ENCODE measurements at regions not wholly inside any gene's neighbourhood (a gene's known extent, or its start where the extent isn't known, plus 50 kb on each side); places are given as distances from the start of the nearest gene placed in this dataset.

GRCh38 chr13:31853643-31854326 lies 114.5 kb downstream of the RXFP2 start:
- Mint-ChIP-seq H3K27ac (no peak overlapping the region), H3K9me3 (no peaks in the 10 kb centered on the region), H3K36me3 (no peaks in the 10 kb centered on the region), H3K4me1 (no peaks in the 10 kb centered on the region), H3K27me3 (peaks cover 21% of the 10 kb centered on the region), H3K4me3 (no peak overlapping the region)
- DNase-seq (no peak), ATAC-seq (ENCODE audit: low read depth) (no peak)
- POLR2A ChIA-PET: no interaction called here

GRCh38 chr13:31859571-31859970 lies 120.2 kb downstream of the RXFP2 start:
- Mint-ChIP-seq H3K27me3 (peaks cover 24% of the 10 kb centered on the region), H3K9me3 (peaks cover 1% of the 10 kb centered on the region), H3K4me3 (no peak overlapping the region), H3K4me1 (no peaks in the 10 kb centered on the region), H3K36me3 (no peaks in the 10 kb centered on the region), H3K27ac (no peak overlapping the region)
- ATAC-seq (ENCODE audit: low read depth) (no peak), DNase-seq (no peak)
- POLR2A ChIA-PET: no interaction called here

- Mint-ChIP-seq H3K4me1 (no peaks in the 10 kb centered on the region), H3K27me3 (peaks cover 24% of the 10 kb centered on the region), H3K36me3 (no peaks in the 10 kb centered on the region), H3K9me3 (peaks cover 1% of the 10 kb centered on the region), H3K27ac (no peak overlapping the region), H3K4me3 (no peak overlapping the region)
- ATAC-seq (ENCODE audit: low read depth) (no peak), DNase-seq (no peak)
- POLR2A ChIA-PET: no interaction called here
Measured at GRCh38 chr13:31860002-31860401, 120.7 kb downstream of the RXFP2 start.

GRCh38 chr13:31862828-31863227 lies 123.5 kb downstream of the RXFP2 start:
- POLR2A ChIA-PET: no interaction called here
- Mint-ChIP-seq H3K27me3 (peaks cover 15% of the 10 kb centered on the region), H3K36me3 (no peaks in the 10 kb centered on the region), H3K4me1 (peaks cover 1% of the 10 kb centered on the region), H3K4me3 (no peak overlapping the region), H3K27ac (no peak overlapping the region), H3K9me3 (peaks cover 1% of the 10 kb centered on the region)
- DNase-seq (no peak), ATAC-seq (ENCODE audit: low read depth) (no peak)

- DNase-seq (no peak), ATAC-seq (ENCODE audit: low read depth) (no peak)
- Mint-ChIP-seq H3K4me1 (peaks cover 1% of the 10 kb centered on the region), H3K27me3 (peaks cover 12% of the 10 kb centered on the region), H3K9me3 (peaks cover 1% of the 10 kb centered on the region), H3K4me3 (no peak overlapping the region), H3K36me3 (no peaks in the 10 kb centered on the region), H3K27ac (no peak overlapping the region)
- POLR2A ChIA-PET: no interaction called here
Measured at GRCh38 chr13:31864307-31864706, 125.0 kb downstream of the RXFP2 start.

GRCh38 chr13:31866099-31866498 lies 126.8 kb downstream of the RXFP2 start:
- Mint-ChIP-seq H3K36me3 (no peaks in the 10 kb centered on the region), H3K27ac (no peak overlapping the region), H3K9me3 (peaks cover 1% of the 10 kb centered on the region), H3K4me3 (no peak overlapping the region), H3K27me3 (peaks cover under 1% of the 10 kb centered on the region), H3K4me1 (peaks cover 1% of the 10 kb centered on the region)
- POLR2A ChIA-PET: no interaction called here
- ATAC-seq (ENCODE audit: low read depth) (no peak), DNase-seq (no peak)

GRCh38 chr13:31867709-31868108 lies 128.4 kb downstream of the RXFP2 start:
- Mint-ChIP-seq H3K4me3 (no peak overlapping the region), H3K27ac (no peak overlapping the region), H3K27me3 (peaks cover 3% of the 10 kb centered on the region), H3K36me3 (no peaks in the 10 kb centered on the region), H3K4me1 (peaks cover 1% of the 10 kb centered on the region), H3K9me3 (peaks cover 1% of the 10 kb centered on the region)
- ATAC-seq (ENCODE audit: low read depth) (no peak), DNase-seq (no peak)
- POLR2A ChIA-PET: no interaction called here

- POLR2A ChIA-PET: no interaction called here
- Mint-ChIP-seq H3K27ac (no peak overlapping the region), H3K4me1 (peaks cover 1% of the 10 kb centered on the region), H3K9me3 (no peaks in the 10 kb centered on the region), H3K4me3 (no peak overlapping the region), H3K36me3 (no peaks in the 10 kb centered on the region), H3K27me3 (peaks cover 3% of the 10 kb centered on the region)
- ATAC-seq (ENCODE audit: low read depth): no peak
- DNase-seq: no peak
Measured at GRCh38 chr13:31869582-31869981, 130.3 kb downstream of the RXFP2 start.

GRCh38 chr13:31870511-31870910 lies 131.2 kb downstream of the RXFP2 start:
- DNase-seq (no peak), ATAC-seq (ENCODE audit: low read depth) (no peak)
- Mint-ChIP-seq H3K4me1 (no peaks in the 10 kb centered on the region), H3K27me3 (peaks cover 3% of the 10 kb centered on the region), H3K9me3 (no peaks in the 10 kb centered on the region), H3K36me3 (no peaks in the 10 kb centered on the region), H3K4me3 (no peak overlapping the region), H3K27ac (no peak overlapping the region)
- POLR2A ChIA-PET: no interaction called here

GRCh38 chr13:31873145-31873544 lies 133.8 kb downstream of the RXFP2 start:
- Mint-ChIP-seq H3K27me3 (peaks cover 3% of the 10 kb centered on the region), H3K4me3 (no peak overlapping the region), H3K36me3 (no peaks in the 10 kb centered on the region), H3K4me1 (no peaks in the 10 kb centered on the region), H3K27ac (no peak overlapping the region), H3K9me3 (peaks cover 1% of the 10 kb centered on the region)
- ATAC-seq (ENCODE audit: low read depth): no peak
- POLR2A ChIA-PET: no interaction called here
- no peak for DNase-seq

- DNase-seq (no peak), ATAC-seq (ENCODE audit: low read depth) (no peak)
- H3K27me3 Mint-ChIP-seq: peaks cover 3% of the 10 kb centered on the region
- H3K4me1 Mint-ChIP-seq: no peaks in the 10 kb centered on the region
- POLR2A ChIA-PET: no interaction called here
- H3K27ac Mint-ChIP-seq: no peak overlapping the region
- H3K36me3 Mint-ChIP-seq: no peaks in the 10 kb centered on the region
- no peak overlapping the region for H3K4me3 Mint-ChIP-seq
- H3K9me3 Mint-ChIP-seq: peaks cover 1% of the 10 kb centered on the region
Measured at GRCh38 chr13:31875134-31875533, 135.8 kb downstream of the RXFP2 start.

GRCh38 chr13:31878052-31878451 lies 138.7 kb downstream of the RXFP2 start:
- no peak for ATAC-seq (ENCODE audit: low read depth)
- Mint-ChIP-seq H3K4me3 (no peak overlapping the region), H3K9me3 (peaks cover 1% of the 10 kb centered on the region), H3K27me3 (peaks cover 2% of the 10 kb centered on the region), H3K36me3 (no peaks in the 10 kb centered on the region), H3K27ac (no peak overlapping the region), H3K4me1 (no peaks in the 10 kb centered on the region)
- POLR2A ChIA-PET: no interaction called here
- DNase-seq: no peak

- Mint-ChIP-seq H3K36me3 (no peaks in the 10 kb centered on the region), H3K4me1 (no peaks in the 10 kb centered on the region), H3K27me3 (peaks cover 4% of the 10 kb centered on the region), H3K9me3 (peaks cover 1% of the 10 kb centered on the region), H3K4me3 (no peak overlapping the region), H3K27ac (no peak overlapping the region)
- ATAC-seq (ENCODE audit: low read depth) (no peak), DNase-seq (no peak)
- POLR2A ChIA-PET: no interaction called here
Measured at GRCh38 chr13:31878495-31878894, 139.2 kb downstream of the RXFP2 start.

GRCh38 chr13:31878955-31879354 lies 139.6 kb downstream of the RXFP2 start:
- H3K27me3 Mint-ChIP-seq: peaks cover 4% of the 10 kb centered on the region
- H3K36me3 Mint-ChIP-seq: no peaks in the 10 kb centered on the region
- DNase-seq (no peak), ATAC-seq (ENCODE audit: low read depth) (no peak)
- H3K4me1 Mint-ChIP-seq: no peaks in the 10 kb centered on the region
- POLR2A ChIA-PET: no interaction called here
- H3K9me3 Mint-ChIP-seq: peaks cover 1% of the 10 kb centered on the region
- H3K27ac Mint-ChIP-seq: no peak overlapping the region
- H3K4me3 Mint-ChIP-seq: no peak overlapping the region

All from activated naive CD8-positive, alpha-beta T cell treated with anti-CD3 and anti-CD28 coated beads, Interleukin-2, amount 10 ng/mL, durations not matched to agents 7 days and 5 days (primary cell).